Hepatocyte (in vitro differentiated cells): ENCODE measurements at regions not wholly inside any gene's neighbourhood (a gene's known extent, or its start where the extent isn't known, plus 50 kb on each side); places are given as distances from the start of the nearest gene placed in this dataset.

ENCODE experiments used
- DNase-seq: peaks from one replicate; pipeline ENCODE4 v3.0.0-alpha.2; 2016; ENCODE audit warnings: low spot score
- H2AFZ ChIP-seq: fragments of 200-600 bp; sonication (generic); 2 replicates; pipeline ENCODE4 v1.6.0; 2016; ENCODE audit warnings: antibody characterized with exemption, mild to moderate bottlenecking
- H3K27ac ChIP-seq: fragments of 200-600 bp; sonication (generic); 2 replicates; pipeline ENCODE4 v1.5.1; 2016; ENCODE audit warnings: mild to moderate bottlenecking
- H3K27me3 ChIP-seq: fragments of 200-600 bp; sonication (generic); 2 replicates; pipeline ENCODE4 v1.6.1; 2016
- H3K36me3 ChIP-seq: fragments of 200-600 bp; sonication (generic); replicated peaks from 2 replicates; pipeline ENCODE4 v1.5.1; 2016; ENCODE audit warnings: low read depth; ENCODE audit not compliant: insufficient read depth
- H3K4me1 ChIP-seq: fragments of 200-600 bp; sonication (generic); 2 replicates; pipeline ENCODE4 v1.5.1; 2016; ENCODE audit warnings: mild to moderate bottlenecking, moderate library complexity; ENCODE audit not compliant: insufficient read depth
- H3K4me2 ChIP-seq: fragments of 200-600 bp; sonication (generic); 2 replicates; pipeline ENCODE4 v1.6.0; 2016
- H3K4me3 ChIP-seq: fragments of 200-600 bp; sonication (generic); 2 replicates; pipeline ENCODE4 v1.5.1; 2016; ENCODE audit warnings: mild to moderate bottlenecking
- H3K79me2 ChIP-seq: fragments of 200-600 bp; sonication (generic); 2 replicates; pipeline ENCODE4 v1.6.0; 2017; ENCODE audit warnings: mild to moderate bottlenecking
- H3K9me2 ChIP-seq: fragments of 200-600 bp; sonication (generic); replicated peaks from 2 replicates; pipeline ENCODE4 v1.6.0; 2017; ENCODE audit warnings: mild to moderate bottlenecking; ENCODE audit not compliant: insufficient read depth
- H3K9me3 ChIP-seq: fragments of 200-600 bp; sonication (generic); 2 replicates; pipeline ENCODE4 v1.5.1; 2016; ENCODE audit warnings: low read depth, mild to moderate bottlenecking
- H4K20me1 ChIP-seq: fragments of 200-600 bp; sonication (generic); 2 replicates; pipeline ENCODE4 v1.6.0; 2016; ENCODE audit warnings: mild to moderate bottlenecking; ENCODE audit not compliant: insufficient read depth, poor library complexity, severe bottlenecking
- EZH2 ChIP-seq: fragments of 200-600 bp; sonication (generic); IDR thresholded peaks from 2 replicates; pipeline ENCODE4 v1.6.1; 2016; ENCODE audit warnings: antibody characterized with exemption, mild to moderate bottlenecking, borderline replicate concordance
- EZH2phosphoT487 ChIP-seq: fragments of 200-600 bp; sonication (generic); IDR thresholded peaks from one replicate; pipeline ENCODE4 v1.6.1; 2018; ENCODE audit warnings: antibody characterized with exemption, mild to moderate bottlenecking, low read depth, moderate library complexity; ENCODE audit not compliant: unreplicated experiment, severe bottlenecking
- WGBS: methylation state at CpG from one replicate; pipeline ENCODE4 v1.1.6; 2016; ENCODE audit warnings: low lambda C conversion rate; ENCODE audit errors: missing lambda C conversion rate; 5-methylcytosine and 5-hydroxymethylcytosine counted together
- TF ChIP-seq, protein P1 (sequence below): fragments of 200-600 bp; sonication (generic); IDR thresholded peaks from 2 replicates; pipeline ENCODE4 v1.5.1; 2016; ENCODE audit warnings: antibody characterized with exemption, mild to moderate bottlenecking; ENCODE audit not compliant: poor library complexity

DNA sequence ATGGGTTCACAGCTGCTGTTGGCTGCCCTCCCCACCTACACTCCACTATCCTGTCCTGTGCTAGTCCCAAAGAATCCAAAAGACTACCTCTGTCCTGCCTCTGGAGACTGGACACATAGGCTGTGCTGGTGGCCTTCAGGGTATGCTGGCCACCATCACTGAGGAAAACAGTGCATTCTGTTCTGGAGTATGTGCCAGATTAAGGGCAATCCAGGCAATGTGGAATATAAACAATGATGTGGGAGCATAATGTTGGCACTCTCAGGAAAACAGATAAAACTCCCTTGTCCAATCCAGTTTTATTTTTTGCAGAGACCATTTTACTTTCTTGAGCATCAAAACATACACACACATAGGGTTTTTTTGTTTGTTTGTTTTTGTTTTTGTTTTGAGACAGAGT, 94.3 kb downstream of the GLUL start:
- Histone ChIP-seq H3K27me3 (no peaks in the 10 kb centered on the region), H3K9me2 (no peaks in the 10 kb centered on the region), H3K79me2 (no peaks in the 10 kb centered on the region), H3K4me1 (peaks cover 18% of the 10 kb centered on the region), H3K27ac (no peak overlapping the region), H3K9me3 (no peaks in the 10 kb centered on the region), H3K36me3 (no peaks in the 10 kb centered on the region), H3K4me3 (no peak overlapping the region), H2AFZ (no peak overlapping the region), H3K4me2 (no peak overlapping the region), H4K20me1 (no peaks in the 10 kb centered on the region)
- DNase-seq = no peak
- no peak for TF ChIP-seq EZH2phosphoT487
- TF ChIP-seq EZH2 = no peak
- TF ChIP-seq, protein P1, sequence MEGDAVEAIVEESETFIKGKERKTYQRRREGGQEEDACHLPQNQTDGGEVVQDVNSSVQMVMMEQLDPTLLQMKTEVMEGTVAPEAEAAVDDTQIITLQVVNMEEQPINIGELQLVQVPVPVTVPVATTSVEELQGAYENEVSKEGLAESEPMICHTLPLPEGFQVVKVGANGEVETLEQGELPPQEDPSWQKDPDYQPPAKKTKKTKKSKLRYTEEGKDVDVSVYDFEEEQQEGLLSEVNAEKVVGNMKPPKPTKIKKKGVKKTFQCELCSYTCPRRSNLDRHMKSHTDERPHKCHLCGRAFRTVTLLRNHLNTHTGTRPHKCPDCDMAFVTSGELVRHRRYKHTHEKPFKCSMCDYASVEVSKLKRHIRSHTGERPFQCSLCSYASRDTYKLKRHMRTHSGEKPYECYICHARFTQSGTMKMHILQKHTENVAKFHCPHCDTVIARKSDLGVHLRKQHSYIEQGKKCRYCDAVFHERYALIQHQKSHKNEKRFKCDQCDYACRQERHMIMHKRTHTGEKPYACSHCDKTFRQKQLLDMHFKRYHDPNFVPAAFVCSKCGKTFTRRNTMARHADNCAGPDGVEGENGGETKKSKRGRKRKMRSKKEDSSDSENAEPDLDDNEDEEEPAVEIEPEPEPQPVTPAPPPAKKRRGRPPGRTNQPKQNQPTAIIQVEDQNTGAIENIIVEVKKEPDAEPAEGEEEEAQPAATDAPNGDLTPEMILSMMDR = no peak

DNA sequence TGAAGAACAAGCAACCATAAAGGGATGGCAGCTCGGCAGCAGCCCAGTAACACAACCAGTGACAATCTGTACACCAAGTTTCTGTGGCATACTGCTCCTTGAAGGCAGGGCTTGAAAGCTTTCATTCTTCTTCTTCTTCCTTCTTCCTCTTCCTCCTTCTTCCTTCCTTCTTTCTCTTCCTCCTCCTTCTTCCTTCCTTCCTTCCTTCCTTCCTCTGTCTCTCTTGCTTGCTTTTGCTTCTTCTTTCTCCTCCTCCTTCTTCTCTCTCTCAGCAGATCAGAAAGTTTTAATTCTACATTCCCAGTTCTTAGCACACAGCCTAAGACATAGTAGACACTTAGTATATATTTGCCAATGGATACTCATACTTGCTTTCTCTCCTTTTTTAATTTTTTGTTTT, 95.9 kb downstream of the GLUL start:
- Histone ChIP-seq H3K27me3 (no peaks in the 10 kb centered on the region), H3K4me2 (no peak overlapping the region), H3K27ac (no peak overlapping the region), H3K9me3 (no peaks in the 10 kb centered on the region), H3K79me2 (no peaks in the 10 kb centered on the region), H3K4me3 (no peak overlapping the region), H3K4me1 (peaks cover 22% of the 10 kb centered on the region), H4K20me1 (no peaks in the 10 kb centered on the region), H2AFZ (no peak overlapping the region), H3K9me2 (no peaks in the 10 kb centered on the region), H3K36me3 (no peaks in the 10 kb centered on the region)
- WGBS = 58% methylated on average over 1 of the region's 1 CpG
- DNase-seq = no peak
- TF ChIP-seq EZH2phosphoT487 = no peak
- TF ChIP-seq, protein P1 = no peak
- TF ChIP-seq EZH2 = no peak

DNA sequence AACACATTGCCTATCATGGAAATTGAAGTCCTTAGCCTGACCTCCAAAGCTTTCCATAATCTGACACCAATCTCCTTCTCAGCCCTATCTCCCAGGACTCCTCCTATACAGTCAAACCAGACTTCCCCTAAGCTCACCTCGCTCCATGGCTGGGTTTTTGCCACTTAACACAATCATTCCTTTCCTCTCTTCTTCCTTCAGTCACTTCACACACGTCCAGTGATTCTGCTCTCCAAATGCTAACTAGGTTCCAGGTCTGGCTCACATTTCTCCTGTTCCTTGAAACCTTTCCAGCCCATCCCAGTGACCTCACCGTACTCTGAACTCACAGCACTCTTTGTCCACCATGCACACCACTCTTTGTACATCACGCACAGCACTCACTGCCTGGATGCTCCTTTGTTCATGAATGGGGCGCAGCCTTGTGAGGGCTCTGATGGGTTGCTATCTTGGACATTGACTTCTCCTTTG, 98.4 kb downstream of the GLUL start:
- no peaks in the 10 kb centered on the region for H3K9me3 ChIP-seq
- DNase-seq = no peak
- H3K27ac ChIP-seq = peak overlapping the region; percentile 90
- H3K27me3 ChIP-seq = no peaks in the 10 kb centered on the region
- peak overlapping the region; percentile 37 for H3K4me2 ChIP-seq
- no peak overlapping the region for H2AFZ ChIP-seq
- WGBS = 82% methylated on average over 5 of the region's 5 CpGs
- H3K79me2 ChIP-seq = no peaks in the 10 kb centered on the region
- H4K20me1 ChIP-seq = no peaks in the 10 kb centered on the region
- no peak for TF ChIP-seq EZH2
- no peak for TF ChIP-seq EZH2phosphoT487
- TF ChIP-seq, protein P1 = no peak
- no peak overlapping the region for H3K4me3 ChIP-seq
- no peaks in the 10 kb centered on the region for H3K9me2 ChIP-seq
- H3K4me1 ChIP-seq = peaks cover 38% of the 10 kb centered on the region
- no peaks in the 10 kb centered on the region for H3K36me3 ChIP-seq
